ENCODE measurements at regions not wholly inside any gene's neighbourhood (a gene's known extent, or its start where the extent isn't known, plus 50 kb on each side); places are given as distances from the start of the nearest gene placed in this dataset.

GRCh38 chr2:209334188-209335017 lies 89.4 kb upstream of the MAP2 start:
- DNase-seq (ENCODE audit: low read depth) (peak; percentile 46), FAIRE-seq (no peak)

GRCh38 chr2:209340522-209340921 lies 83.3 kb upstream of the MAP2 start:
- TF ChIP-seq CTCF (IDR thresholded peaks at IDR 0.05; ENCODE audit: insufficient read depth, low read length, severe bottlenecking): no peak
- H3K4me3 ChIP-seq (ENCODE audit: low read depth, low read length): no peak overlapping the region
- H3K27me3 ChIP-seq (ENCODE audit: control insufficient read depth, insufficient read depth, low read length): no peaks in the 10 kb centered on the region
- FAIRE-seq: no peak
- H3K36me3 ChIP-seq (ENCODE audit: control insufficient read depth, insufficient read depth, low read length): no peaks in the 10 kb centered on the region
- peak; percentile 64 for DNase-seq (ENCODE audit: low read depth)

More at GRCh38 chr2:209334188-209335017, 89.4 kb upstream of the MAP2 start:
- Histone ChIP-seq H3K27me3 (ENCODE audit: control insufficient read depth, insufficient read depth, low read length) (no peaks in the 10 kb centered on the region), H3K36me3 (ENCODE audit: control insufficient read depth, insufficient read depth, low read length) (no peaks in the 10 kb centered on the region), H3K4me3 (ENCODE audit: low read depth, low read length) (no peak overlapping the region)
- TF ChIP-seq CTCF (IDR thresholded peaks at IDR 0.05; ENCODE audit: insufficient read depth, low read length, severe bottlenecking): peak; percentile 70

GRCh38 chr2:209344349-209344748 lies 79.5 kb upstream of the MAP2 start:
- FAIRE-seq (no peak), DNase-seq (ENCODE audit: low read depth) (no peak)
- no peak for TF ChIP-seq CTCF (IDR thresholded peaks at IDR 0.05; ENCODE audit: insufficient read depth, low read length, severe bottlenecking)
- Histone ChIP-seq H3K36me3 (ENCODE audit: control insufficient read depth, insufficient read depth, low read length) (no peaks in the 10 kb centered on the region), H3K27me3 (ENCODE audit: control insufficient read depth, insufficient read depth, low read length) (no peaks in the 10 kb centered on the region), H3K4me3 (ENCODE audit: low read depth, low read length) (no peak overlapping the region)

- DNase-seq (ENCODE audit: low read depth): no peak
- no peak for TF ChIP-seq CTCF (IDR thresholded peaks at IDR 0.05; ENCODE audit: insufficient read depth, low read length, severe bottlenecking)
- H3K4me3 ChIP-seq (ENCODE audit: low read depth, low read length): no peak overlapping the region
- no peaks in the 10 kb centered on the region for H3K27me3 ChIP-seq (ENCODE audit: control insufficient read depth, insufficient read depth, low read length)
- FAIRE-seq: no peak
- no peaks in the 10 kb centered on the region for H3K36me3 ChIP-seq (ENCODE audit: control insufficient read depth, insufficient read depth, low read length)
Observed at GRCh38 chr2:209348433-209348832, 75.4 kb upstream of the MAP2 start.

- H3K36me3 ChIP-seq (ENCODE audit: control insufficient read depth, insufficient read depth, low read length): no peaks in the 10 kb centered on the region
- H3K4me3 ChIP-seq (ENCODE audit: low read depth, low read length): no peak overlapping the region
- H3K27me3 ChIP-seq (ENCODE audit: control insufficient read depth, insufficient read depth, low read length): no peaks in the 10 kb centered on the region
- TF ChIP-seq CTCF (IDR thresholded peaks at IDR 0.05; ENCODE audit: insufficient read depth, low read length, severe bottlenecking): no peak
- FAIRE-seq (no peak), DNase-seq (ENCODE audit: low read depth) (no peak)
Observed at GRCh38 chr2:209351636-209352035, 72.2 kb upstream of the MAP2 start.

- no peak for TF ChIP-seq CTCF (IDR thresholded peaks at IDR 0.05; ENCODE audit: insufficient read depth, low read length, severe bottlenecking)
- no peak overlapping the region for H3K4me3 ChIP-seq (ENCODE audit: low read depth, low read length)
- DNase-seq (ENCODE audit: low read depth): no peak
- no peaks in the 10 kb centered on the region for H3K36me3 ChIP-seq (ENCODE audit: control insufficient read depth, insufficient read depth, low read length)
- no peak for FAIRE-seq
- no peaks in the 10 kb centered on the region for H3K27me3 ChIP-seq (ENCODE audit: control insufficient read depth, insufficient read depth, low read length)
Observed at GRCh38 chr2:209358992-209359391, 64.9 kb upstream of the MAP2 start.
